Fibroblast of skin of right quadriceps (primary cell): ENCODE measurements at regions not wholly inside any gene's neighbourhood (a gene's known extent, or its start where the extent isn't known, plus 50 kb on each side); places are given as distances from the start of the nearest gene placed in this dataset.
A peak's percentile ranks its signal among the peaks of the same experiment; 100 is the strongest.
"Not testable (repeated sequence)": the region's sequence is repeated elsewhere in the genome, so short reads cannot be mapped to it uniquely, and the experiment has no call there.

Experiments used
- DNase-seq: peaks from one replicate; pipeline ENCODE4 v3.0.0-alpha.2; 2013

DNA sequence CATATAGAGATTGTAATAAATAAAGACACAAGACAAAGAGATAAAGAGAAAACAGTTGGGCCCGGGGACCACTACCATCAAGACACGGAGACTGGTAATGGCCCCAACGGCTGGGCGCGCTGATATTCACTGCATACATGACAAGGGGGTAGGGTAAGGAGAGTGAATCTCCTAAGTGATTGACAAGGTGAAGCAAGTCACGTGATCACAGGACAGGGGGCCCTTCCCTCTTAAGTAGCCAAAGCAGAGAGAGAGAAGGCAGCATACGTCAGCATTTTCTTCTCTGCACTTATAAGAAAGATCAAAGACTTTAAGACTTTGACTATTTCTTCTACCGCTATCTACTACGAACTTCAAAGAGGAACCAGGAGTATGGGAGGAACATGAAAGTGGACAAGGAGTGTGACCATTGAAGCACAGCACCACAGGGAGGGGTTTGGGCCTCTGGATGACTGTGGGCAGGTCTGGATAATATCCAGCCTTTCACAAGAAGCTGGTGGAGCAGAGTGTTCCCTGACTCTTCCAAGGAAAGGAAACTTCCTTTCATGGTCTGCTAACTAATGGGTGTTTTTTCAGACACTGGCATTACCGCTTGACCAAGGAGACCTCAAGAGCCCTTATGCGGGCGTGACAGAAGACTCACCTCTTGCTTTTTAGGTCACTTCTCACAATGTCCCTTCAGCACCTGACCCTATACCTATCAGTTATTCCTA is 75.6 kb downstream of the MRPL39 start:
- not testable (repeated sequence) for DNase-seq

DNA sequence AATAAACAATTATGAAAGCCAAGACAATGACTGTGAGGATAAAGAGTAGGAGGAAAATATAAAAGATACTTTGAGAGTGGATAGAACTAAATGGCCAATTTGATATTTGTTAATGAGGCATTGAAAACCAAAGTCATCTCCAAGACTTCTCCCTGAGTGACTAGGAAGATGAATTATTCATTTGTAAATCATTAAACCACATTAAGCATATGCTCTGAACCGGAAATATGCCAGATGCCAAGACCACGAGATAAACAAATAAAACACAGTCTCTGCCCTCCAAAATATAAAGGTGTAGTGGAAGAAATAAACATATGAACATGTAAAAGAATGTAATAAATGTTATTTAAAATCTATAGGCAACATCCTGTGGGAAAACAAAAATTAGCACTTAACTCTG is 78.8 kb downstream of the MRPL39 start:
- DNase-seq = no peak

DNA sequence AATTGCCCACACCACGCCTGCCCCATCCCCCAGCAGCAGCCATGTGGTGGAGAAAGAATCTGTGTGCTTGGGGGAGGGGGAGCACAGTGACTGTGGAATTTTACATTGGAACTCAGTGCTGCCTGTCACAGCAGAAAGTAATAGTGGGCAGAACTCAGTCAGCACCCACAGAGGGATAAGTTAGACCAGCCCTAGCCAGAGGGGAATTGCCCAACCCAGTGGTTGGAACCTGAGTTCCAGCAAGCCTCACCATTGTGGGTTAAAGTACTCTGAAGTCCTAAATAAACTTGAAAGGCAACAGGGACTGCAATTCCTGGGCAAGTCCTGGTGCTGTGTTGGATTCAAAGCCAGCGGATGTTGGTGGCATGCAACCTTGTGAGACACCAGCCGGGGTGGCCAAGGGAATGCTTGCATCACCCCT is 88.8 kb downstream of the MRPL39 start:
- DNase-seq = peak; percentile 48

DNA sequence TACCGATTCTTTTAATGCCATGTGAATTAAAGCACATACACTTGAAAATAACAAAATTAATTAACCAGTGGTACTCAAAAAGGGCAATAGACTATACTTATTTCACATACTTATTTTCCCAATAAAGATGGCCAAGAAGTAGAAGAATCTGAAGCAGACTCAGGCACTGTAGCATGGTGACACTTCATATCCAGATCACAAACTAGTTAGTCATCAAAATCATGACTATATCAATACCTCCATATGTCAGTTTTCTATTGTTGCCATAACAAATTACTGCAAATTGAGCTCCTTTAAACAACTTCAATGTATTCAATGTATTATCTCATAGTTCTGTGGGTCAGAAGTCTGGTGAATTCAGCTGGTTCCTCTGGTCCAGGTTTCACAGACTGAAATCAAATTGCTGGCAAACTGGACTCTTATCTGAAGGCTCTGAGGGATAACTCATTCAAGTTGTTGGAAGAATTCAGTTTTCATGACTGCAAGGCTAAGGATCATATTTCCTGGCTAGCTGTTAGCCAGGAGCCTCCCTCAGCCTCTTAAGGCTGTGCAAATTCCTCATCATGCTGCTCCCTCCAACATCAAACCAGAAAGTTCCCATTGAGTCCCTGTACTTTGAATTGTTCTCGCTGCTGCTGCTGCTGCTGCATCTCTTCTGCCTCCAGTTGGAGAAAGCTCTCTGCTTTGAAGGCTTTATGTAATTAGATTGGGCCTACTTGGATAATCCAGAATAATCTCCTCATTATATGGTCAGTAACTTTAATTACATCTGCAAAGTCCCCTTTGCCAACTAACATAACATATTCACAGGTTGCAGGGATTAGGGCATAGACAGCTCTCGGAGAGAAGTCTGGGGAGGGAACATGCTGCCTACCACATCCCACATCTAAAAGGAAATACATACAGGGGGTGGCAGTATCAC is 91.5 kb downstream of the MRPL39 start:
- DNase-seq = peak; percentile 52

DNA sequence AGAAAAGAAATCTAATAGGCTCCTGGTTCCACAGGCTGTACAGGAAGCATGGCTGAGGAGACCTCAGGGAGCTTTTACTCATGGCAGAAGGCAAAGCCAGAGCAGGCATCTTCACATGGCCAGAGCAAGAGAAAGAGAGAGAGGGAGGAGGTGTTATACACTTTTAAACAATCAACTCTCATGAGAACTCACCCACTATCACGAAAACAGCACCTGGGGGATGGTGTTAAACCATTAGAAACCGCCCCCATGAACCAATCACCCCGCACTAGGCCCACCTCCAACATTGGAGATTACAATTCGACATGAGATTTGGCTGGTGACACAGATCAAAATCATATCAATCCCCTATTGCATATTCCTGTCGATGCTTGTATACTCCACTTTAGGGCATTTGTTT is 93.5 kb downstream of the MRPL39 start:
- DNase-seq = no peak

DNA sequence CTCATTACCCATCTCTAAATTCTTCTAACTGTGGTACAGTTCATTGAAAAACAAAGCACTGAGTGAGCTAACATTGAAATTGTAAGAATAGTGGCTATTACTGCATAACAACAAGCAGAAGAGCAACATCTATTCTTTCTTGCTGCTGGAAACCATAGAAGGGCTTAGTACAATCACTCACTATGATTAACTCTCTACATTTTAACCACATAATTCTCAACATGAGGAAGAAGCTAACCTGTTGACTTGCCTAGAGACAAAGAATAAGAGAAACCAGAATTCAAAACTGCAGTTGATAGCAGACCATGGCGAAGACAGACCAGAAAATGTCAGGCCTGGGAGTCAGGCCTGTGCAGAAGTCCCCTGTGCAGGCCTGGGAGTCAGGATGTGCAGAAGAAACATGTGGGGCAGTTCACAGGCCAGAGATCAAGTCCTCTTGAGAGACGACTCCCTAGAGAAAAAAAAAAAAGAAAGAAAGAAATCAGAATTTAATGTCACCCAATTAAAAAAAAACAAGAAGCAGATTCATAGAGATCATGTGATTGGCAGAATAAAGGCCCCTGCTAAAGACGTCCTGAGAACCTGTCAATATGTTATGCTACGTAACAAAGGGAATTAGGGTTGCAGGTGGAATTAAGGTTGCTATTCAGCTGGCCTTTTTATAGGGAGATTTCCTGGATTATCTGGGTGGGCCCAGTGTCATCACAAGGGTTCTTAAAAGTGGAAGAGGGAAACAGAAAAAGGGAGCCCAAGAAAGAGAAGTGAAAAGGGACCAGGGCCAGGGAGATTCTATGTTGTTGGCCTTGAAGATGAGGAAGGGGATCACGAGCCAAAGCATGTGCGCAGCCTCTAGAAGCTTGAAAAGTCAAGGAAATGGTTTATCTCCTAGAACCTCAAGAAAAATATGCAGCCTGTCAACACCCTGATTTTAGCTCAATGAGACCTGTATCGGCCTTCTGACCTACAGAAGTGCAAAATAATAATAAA is 94.9 kb downstream of the MRPL39 start:
- no peak for DNase-seq

DNA sequence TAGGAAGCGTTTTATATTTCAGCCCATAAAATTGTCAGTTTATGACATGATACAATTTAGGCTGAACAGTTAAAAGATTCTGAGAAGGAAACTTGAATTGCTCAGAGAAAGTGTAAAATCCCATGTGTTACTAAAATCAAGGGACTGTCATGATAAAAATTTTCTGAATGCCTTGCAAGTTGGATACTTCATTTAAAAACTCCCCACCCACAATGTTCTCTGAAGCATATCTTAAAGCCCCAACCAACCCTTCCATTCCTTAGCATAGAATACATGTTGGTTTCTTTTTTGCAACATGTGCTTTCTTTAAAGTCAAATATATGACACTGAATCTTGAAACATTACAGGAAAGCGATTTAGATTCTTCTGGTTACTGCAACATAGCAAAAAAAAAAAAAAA is 97.4 kb downstream of the MRPL39 start:
- DNase-seq = no peak

DNA sequence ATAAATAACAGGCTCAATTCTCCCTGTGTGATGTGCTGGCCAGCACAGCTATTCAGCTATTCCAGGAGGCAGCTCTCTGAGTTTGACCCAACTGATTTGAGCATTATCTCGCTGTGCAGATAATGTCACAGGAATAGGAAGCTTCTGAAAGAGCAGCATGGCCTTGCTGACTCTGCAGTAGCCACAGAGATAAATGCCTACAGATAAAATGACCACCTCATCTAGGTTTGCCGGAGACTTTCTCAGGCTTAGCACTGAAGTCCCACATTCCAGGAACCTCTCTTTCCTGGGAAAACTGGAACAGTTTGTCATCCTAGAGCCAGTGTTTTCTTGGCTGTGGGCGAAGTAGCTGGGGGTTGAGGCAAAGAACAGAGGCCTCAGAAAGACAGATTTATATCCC is 98.9 kb downstream of the MRPL39 start:
- no peak for DNase-seq

DNA sequence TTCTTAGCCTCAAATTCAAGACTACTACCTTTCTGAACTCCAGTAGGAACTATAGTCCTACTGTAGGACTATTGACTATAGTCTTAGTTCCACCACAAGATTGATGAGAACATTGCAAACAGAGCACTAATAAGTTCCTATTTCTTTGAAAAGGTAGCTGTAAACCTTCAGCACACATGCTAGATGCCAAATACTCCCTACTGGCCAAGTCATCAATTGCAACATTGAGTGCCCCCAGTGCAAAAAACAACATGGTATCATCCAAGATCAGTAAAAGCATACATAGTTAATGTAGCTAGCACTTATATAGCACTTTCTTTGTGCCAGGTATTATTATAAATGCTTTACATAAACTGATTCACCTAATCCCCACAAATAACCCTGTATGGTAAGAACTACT is 99.8 kb downstream of the MRPL39 start:
- no peak for DNase-seq

DNA sequence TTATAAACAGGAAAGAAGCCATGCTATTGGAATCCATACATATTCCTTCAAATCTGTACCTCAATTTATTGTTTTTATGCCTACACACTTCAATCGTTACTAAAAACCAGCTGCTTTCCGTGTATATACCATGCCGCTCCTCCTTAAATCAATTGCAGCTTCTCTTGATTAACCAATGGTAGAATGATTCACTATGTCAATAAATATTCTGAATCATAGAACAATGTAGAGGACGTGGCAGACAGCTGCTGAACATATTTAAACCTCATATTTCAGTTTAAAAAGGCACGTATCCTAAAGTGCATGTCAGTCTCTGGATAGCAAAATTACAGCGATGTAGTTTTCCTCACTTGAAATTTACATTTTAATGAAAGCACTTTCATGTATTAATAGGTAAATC is 100.4 kb downstream of the MRPL39 start:
- DNase-seq = peak; percentile 83

DNA sequence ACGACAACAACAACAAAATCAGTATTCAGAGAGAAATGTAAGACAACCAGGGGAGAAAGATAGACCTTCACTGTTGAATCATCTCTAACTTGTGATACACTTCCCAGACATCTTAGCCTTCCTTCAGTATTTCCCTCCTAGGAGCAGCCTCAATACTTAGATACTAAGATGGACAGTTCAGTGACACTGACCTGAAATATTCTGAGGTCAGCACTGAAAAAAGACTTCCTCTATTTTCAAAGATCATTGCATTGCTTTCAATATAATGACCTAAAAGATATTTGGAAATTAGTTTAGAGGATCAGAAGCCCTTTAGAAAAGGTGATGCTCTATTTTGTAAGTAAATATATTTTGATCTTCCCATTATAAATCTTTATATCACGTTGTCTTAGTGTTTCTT is 101.0 kb downstream of the MRPL39 start:
- no peak for DNase-seq

DNA sequence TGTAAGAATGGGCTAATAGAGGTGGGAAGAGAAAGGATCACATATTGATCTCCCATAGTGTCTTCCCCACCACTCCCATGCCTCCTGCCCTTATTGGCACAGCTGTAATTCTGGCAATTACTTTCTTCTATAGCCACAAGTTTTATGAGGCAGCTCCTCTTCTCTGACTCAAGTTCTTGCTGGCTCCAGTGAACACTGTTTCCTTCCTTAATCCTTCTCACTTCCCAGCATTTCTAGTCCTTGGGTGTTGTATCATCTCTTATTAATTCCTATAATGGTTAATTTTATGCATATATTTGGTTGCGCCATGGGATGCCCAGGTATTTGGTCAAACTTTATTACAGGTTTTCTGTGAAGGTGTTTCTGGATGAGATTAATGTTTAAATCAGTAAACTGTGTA is 103.3 kb downstream of the MRPL39 start:
- DNase-seq = no peak

DNA sequence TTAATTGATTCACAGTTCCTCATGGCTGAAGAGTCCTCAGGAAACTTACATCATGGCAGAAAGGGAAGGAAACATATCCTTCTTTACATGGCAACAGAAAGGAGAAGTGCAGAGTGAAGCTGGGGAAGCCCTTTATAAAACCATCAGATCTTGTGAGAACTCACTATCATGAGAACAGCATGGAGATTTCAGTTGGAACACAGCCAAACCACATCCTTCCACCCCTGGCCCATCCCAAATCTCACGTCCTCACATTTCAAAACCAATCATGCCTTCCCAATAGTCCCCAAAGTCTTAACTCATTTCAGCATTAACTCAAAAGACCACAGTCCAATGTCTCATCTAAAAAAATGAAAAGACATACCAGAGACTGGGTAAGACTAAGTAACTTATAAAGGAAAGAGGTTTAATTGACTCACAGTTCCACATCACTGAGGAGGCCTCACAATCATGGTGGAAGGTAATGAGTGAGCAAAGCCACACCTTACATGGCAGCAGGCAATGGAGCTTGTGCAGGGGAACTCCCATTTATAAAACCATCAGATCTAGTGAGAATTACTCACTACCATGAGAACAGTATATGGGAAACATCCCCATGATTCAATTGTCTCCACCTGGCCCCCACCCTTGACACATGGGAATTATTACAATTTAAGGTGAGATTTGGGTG is 105.2 kb downstream of the MRPL39 start:
- no peak for DNase-seq

DNA sequence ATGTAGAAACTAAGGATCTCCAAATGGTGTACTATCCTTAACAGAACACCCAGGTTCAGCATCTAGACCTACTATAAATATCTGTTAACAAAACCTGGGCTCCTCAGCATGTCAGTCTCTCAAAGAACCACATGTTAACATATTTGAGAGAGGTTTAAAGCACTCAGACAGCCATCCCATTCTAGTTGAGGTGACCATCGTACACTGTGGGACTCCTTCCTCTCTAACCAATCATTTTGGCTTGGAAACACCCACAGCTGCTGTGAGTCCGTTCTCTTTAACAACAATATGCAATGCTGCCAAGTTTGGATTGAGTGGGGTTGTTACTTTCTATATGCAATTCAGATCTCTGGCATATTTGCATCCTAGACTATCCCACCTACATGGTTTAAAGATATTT is 105.8 kb downstream of the MRPL39 start:
- no peak for DNase-seq

DNA sequence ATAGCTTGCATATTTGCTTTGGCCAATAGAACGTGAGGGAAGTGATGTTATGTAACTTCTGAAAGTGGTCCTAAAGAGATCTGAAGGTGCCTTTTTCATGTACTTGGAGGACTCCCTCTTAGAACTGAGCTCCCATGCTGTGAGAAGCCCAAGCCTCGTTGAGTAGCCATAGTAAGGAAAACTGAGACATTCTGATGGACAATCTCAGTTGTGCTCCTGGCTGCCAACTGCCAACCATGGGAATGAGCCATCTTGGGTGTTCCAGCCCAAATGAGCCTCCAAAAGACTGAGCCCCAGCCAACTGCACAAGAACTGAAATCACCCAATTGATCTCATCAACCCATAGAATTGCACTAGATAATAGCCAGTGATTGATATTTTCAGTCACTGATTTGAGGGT is 106.7 kb downstream of the MRPL39 start:
- no peak for DNase-seq

DNA sequence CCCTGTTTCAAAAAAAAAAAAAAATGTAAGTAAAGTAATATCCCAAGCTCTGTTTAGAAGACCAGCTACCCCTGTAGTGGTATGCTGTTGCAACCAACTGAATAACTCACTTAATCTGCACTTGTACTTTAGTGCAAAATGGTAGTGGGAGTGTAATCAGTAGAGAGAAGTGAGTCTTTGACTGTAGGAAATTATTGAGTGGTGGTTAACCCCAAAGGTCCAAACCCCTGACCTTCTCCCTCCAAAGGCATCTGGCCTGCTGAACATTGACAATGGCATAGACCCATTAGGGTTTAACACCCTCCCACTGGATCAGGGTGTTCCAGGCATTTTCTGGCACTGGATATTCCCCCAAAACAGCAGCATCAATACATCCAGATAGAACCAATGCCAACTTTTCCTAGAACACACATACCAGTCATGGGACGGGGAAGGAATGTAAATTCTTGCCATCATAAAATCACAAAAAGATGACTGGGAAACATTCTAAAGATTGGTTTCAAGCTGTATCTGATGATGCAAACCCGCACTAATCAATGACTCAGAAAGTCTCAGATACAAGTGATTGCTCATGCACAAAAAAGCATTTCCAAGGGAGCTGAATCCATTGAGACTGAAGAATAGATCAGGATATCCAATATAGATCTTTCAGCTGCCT is 110.3 kb downstream of the MRPL39 start:
- peak; percentile 83 for DNase-seq

DNA sequence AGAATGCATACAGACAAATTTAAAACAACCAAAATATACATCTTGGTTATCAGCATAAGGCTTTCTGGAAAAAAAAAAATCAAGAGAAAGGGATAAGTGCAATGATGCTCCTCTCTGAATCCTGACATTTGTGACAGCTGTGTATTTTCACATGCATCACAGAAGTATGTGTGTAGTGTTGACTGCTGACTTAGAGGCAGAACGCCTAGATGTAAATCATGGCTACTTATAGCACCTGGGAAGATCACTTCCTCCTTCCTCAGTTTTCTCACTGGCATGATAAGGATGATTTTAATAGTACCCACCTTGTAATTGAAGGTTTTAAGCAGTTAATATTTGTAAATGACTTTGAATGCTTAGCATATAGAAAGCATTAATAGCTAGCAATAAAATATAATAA is 112.5 kb downstream of the MRPL39 start:
- no peak for DNase-seq

DNA sequence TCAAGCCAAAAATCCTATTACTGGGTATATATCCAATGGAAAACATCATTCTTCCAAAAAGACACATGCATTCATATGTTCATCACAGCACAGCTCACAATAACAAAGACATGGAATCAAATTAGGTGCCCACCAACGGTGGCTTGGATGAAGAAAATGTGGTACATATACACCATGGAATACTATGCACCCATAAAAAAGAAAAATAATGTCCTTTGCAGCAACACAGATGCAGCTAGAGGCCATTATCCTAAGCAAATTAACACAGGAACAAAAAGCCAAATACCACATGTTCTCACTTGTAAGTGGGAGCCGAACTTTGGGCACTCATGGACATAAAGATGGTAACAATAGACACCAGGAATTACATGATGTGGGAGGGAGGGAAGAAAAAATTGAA is 113.6 kb downstream of the MRPL39 start:
- no peak for DNase-seq

DNA sequence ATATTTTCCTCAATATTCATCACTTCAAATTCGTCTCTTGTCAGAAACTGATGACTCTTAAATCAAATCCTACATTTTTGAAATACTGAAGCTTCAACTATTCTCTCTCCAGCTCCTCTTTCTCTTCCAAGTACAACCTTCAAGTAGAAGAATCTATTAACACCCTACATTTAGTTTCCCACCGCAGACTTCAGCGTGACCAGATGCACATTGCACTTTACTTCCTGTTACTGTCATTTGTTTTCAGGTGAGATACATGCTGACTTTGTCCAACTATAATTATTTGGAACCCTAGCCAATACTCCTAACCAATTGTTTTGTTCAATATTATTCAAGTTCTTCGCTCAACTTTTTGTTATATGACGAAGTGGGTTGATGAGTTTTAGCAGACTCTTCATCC is 116.0 kb downstream of the MRPL39 start:
- no peak for DNase-seq

DNA sequence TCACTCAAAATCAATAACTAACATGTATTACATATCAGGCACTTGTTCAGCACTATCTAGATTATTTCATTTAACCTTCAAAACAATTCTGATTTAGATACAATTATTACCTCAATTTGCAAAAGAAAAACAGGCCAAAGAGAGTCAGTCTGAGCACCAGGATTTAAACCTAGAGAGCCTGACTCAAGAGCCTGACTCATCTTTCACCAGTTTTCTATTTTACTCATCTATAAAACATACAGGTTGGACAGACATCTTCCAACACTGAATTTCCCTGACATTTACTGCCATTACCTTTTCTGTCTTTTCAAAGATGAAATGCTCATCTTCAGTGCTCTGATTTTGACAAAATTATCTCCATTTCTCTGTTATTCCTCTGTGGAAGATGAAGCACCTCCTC is 116.5 kb downstream of the MRPL39 start:
- DNase-seq = no peak

DNA sequence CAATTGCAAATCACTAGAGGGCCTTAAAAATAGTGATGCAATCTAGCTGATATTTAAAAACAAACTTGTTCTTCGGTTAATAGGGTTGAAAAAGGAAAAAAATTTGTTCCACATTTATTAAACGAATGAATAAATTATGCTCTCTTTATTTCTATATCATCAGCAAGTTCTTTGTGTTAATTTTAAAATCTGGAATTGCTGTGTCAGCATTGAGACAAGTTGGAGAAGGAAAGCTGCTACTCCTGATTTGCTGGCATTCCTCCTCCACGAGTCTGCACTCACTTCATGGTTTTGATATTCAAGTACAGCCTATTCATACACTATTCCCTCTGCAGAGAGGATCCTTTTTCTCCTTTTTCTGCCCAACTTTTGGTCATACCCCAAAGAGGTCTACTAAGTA is 117.6 kb downstream of the MRPL39 start:
- no peak for DNase-seq

DNA sequence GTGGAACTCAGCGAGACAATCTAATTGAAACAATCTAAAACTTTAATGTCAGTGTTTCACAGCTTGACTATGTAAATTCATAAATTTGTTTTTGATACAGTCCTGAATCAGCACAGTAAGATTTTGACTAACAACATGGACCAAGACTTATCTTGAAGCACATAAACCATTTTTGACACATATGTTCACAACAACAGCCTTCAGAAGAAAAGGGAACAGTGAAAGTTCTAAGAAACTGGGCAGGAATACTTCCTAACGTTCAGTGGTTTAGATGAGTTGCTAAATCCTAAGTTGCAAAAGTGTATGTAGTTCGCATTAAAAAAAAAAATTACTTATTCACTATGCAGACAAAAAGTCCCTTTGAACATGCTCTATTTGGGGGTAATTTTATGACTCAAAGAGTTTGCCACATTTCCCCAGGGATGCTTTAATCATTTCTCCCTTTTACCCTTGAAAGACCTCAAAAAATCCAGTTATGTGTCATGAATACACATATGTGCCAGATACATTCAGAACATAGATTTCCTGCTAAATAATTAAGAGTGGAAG is 120.2 kb downstream of the MRPL39 start:
- peak; percentile 88 for DNase-seq
